GM13977 (cell line): ENCODE measurements at regions not wholly inside any gene's neighbourhood (a gene's known extent, or its start where the extent isn't known, plus 50 kb on each side); places are given as distances from the start of the nearest gene placed in this dataset.

ENCODE experiments used
- DNase-seq: peaks from one replicate; pipeline ENCODE4 v3.0.0; 2012; ENCODE audit warnings: low spot score
- CTCF ChIP-seq: IDR thresholded peaks from 2 replicates; pipeline ENCODE4 v1.5.1; 2012; ENCODE audit warnings: mild to moderate bottlenecking, control low read depth; ENCODE audit not compliant: insufficient read depth; ENCODE audit errors: extremely low read depth, missing control alignments
- in situ Hi-C: fragments of 300-500 bp; cut with MboI; formaldehyde crosslinking; loops from one replicate; pipeline ENCODE4 v1.12.0; 2022; ENCODE audit warnings: low sequenced_read_pairs, low pct_unique_long_range_greater_than_20kb, mixed read lengths, inconsistent platforms; ENCODE audit not compliant: unreplicated experiment

DNA sequence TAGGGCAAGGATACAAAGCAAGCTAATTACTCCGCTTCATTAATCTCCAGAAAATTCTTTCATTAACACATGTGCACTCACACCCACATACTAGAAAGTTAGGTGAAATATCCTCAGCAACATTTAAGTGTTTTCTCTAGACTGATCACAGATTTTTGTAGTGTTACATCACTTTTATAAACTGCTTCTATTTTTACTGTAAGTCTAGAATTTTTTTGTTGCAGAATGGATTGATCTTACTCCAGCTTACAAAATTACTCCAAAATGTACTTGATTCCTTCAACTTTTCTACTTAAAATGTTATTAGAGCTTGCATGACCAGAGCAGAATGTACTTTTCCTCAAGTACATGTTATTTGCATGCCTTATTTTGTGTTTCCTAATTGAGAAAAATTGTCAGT lies 2325.2 kb downstream of the PCDH7 start:
- no peak for TF ChIP-seq CTCF
- in situ Hi-C loops: no loop called here
- no peak for DNase-seq

GRCh38 chr4:33052241-33052640 lies 2332.1 kb downstream of the PCDH7 start:
- in situ Hi-C loops: no loop called here
- DNase-seq: no peak
- no peak for TF ChIP-seq CTCF

GRCh38 chr4:33054161-33054560 lies 2334.0 kb downstream of the PCDH7 start:
- no peak for TF ChIP-seq CTCF
- in situ Hi-C loops: no loop called here

GRCh38 chr4:33054656-33055196 lies 2334.6 kb downstream of the PCDH7 start:
- in situ Hi-C loops: no loop called here
- no peak for DNase-seq
- no peak for TF ChIP-seq CTCF

More at GRCh38 chr4:33054161-33054560, 2334.0 kb downstream of the PCDH7 start:
- no peak for DNase-seq

DNA sequence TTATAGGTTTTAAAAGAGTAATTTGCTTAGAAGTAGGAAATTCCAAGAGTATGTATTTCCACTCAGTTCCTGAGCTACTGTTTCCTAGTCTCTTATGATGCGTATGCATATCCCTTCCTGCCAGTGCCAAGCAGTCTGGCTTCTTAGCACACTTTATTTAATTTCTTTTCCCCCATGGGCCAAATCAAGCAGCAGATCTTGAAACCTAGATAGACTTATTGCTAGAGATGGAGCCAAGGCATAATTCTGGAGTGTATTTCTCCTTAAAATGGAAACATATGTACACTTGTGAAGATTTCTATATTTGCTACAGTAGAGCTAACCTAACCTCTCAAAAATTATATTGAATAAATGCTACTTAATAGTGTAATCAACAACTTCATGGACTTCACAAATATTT lies 2337.6 kb downstream of the PCDH7 start:
- no peak for DNase-seq
- no peak for TF ChIP-seq CTCF
- in situ Hi-C loops: no loop called here

GRCh38 chr4:33058998-33059397 lies 2338.8 kb downstream of the PCDH7 start:
- in situ Hi-C loops: no loop called here
- no peak for TF ChIP-seq CTCF
- no peak for DNase-seq
